ENCODE measurements at regions not wholly inside any gene's neighbourhood (a gene's known extent, or its start where the extent isn't known, plus 50 kb on each side); places are given as distances from the start of the nearest gene placed in this dataset.
A peak's percentile ranks its signal among the peaks of the same experiment; 100 is the strongest.

- DNase-seq (no peak), ATAC-seq (no peak)
- intact Hi-C loops (cut with micrococcal nuclease): no loop called here
These were observed 337.7 kb upstream of the AGTR1 start for GRCh38 chr3:148360051-148360450.

GRCh38 chr3:148366743-148367410, 330.8 kb upstream of the AGTR1 start:
- ATAC-seq (no peak), DNase-seq (no peak)
- intact Hi-C loops (cut with micrococcal nuclease): no loop called here

DNA sequence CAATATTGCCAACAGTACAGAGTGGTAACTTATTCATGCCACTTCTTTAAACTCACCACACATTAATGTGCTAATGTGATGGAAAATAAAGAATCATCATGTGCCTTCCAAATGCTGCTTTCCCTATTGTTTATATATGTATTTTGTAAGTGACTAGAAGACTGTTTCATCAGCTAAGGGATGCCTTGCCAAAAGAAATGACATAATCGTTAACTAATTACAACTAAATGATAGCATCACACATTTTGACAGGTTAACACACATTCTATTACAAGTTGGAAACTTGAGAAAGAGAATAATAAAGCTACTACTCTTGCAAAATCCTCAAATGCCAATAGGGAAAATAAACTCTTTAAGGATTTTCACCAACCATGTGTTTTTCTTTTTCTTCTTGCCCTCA, 329.9 kb upstream of the AGTR1 start:
- DNase-seq (no peak), ATAC-seq (no peak)
- intact Hi-C loops (cut with micrococcal nuclease): no loop called here

DNA sequence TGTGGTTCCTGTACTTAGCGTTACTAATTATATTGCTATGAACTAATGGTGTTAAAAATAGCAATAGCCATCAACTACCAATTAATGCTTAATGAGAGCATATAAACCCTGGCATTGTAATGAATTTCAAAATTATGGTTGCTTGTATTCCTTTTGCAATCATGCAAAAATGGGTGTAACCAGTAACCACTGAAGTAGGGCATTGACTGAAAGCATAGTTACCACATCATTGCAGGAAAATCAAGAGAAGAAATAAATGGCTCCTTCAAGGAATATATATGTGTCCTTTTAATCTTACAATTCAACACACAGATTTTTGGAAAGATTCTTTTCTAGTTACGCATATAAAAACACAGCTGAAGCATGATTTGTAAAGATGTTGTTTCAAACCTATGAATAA, 328.3 kb upstream of the AGTR1 start:
- no peak for ATAC-seq
- intact Hi-C loops (cut with micrococcal nuclease): no loop called here
- no peak for DNase-seq

GRCh38 chr3:148372206-148372875, 325.4 kb upstream of the AGTR1 start:
- ATAC-seq (no peak), DNase-seq (no peak)
- intact Hi-C loops (cut with micrococcal nuclease): no loop called here

- intact Hi-C loops (cut with micrococcal nuclease): no loop called here
- ATAC-seq (no peak), DNase-seq (no peak)
These were observed 323.7 kb upstream of the AGTR1 start for GRCh38 chr3:148373961-148374360.

DNA sequence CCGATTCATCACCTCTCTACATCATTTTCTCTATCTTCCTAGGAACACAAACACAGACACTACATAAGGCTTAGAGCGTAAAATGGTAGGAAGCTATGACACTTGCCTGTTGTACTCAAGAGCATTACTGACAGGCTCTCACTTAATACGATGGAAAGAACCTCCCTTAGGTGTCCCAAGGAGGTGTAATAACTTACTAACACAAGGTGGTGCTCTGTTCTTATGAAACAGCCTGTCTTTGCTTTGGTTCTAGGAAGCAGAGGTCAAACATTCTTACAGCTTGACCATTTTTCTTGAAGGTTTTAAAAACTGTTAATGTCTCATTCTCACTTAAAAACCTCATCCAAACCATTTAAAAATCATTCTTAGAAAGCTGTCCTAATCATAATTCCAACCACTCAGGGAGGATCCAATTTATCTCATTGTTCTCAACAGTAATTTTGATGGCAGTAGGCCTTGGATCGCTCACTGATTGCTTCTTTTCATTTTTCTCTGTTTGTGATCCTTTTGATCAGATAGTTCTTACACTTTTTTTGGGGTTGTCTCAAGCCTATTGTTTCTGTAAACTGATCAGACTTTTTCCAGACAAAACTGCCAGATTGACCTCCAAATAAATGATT, 317.8 kb upstream of the AGTR1 start:
- ATAC-seq: peak; percentile 52
- no peak for DNase-seq
- intact Hi-C loops (cut with micrococcal nuclease): loop anchor here (5.0 kb wide), 1 partner anchor 337 kb away; no protein-coding TSS in a partner anchor

DNA sequence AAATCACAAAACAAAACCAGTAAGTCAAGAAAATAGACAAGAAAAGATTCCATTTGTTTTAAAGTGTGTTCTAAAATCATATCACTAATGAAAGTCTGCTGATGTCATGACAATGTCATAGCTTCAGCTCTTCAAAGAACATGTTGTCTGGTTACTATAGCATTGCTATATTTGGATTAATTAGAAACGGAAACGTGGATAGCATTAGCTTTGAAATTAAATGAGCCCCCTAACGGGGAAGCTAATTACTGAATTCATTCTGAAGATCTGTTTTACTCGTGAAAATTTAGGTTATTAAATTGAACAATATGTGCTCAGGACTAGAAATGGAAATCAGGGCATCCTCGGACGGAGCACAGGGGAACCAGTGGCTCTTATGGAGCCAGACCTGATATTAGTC, 316.7 kb upstream of the AGTR1 start:
- DNase-seq: no peak
- ATAC-seq: no peak
- intact Hi-C loops (cut with micrococcal nuclease): loop anchor here (5.0 kb wide), 1 partner anchor 336 kb away; no protein-coding TSS in a partner anchor

DNA sequence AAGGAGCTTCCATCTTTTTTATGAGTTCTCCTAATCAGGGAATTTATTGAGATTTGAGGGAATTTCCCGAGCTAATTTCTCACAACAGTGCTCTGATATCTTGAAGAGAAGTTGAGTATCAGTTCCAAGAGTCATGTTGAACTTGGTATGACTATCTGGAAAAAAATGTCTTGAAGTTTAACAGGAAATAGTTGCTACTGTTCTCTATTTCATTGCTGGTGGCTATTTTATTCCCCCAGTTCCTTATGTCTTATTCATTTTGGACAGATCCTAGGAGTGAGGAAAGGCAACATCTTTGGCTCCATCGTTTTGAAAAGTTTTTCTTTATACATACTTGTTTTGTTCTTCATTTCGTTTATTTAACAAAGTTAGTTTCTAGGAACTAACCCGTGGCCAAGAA, 307.8 kb upstream of the AGTR1 start:
- no peak for DNase-seq
- no peak for ATAC-seq
- intact Hi-C loops (cut with micrococcal nuclease): no loop called here

DNA sequence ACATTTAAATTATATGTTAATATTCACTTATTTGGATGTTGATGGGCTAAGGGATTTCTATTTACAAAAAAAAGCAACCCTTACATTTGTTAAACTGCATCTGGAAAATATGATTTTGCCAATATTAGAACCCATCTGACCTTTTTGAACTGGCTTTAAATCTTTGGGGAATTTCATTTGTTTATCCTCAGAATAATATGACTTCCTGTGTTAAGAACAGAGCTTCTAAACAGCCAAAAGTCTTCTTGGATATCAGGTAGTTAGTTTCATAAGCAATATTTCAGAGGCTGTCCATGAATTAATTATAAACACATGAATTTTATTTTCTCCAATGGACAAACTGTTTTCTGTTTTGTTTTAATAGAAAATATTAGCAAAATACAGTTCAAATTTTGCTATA, 301.9 kb upstream of the AGTR1 start:
- no peak for DNase-seq
- intact Hi-C loops (cut with micrococcal nuclease): no loop called here
- ATAC-seq: no peak

- intact Hi-C loops (cut with micrococcal nuclease): no loop called here
- no peak for ATAC-seq
- no peak for DNase-seq
These were observed 296.9 kb upstream of the AGTR1 start for GRCh38 chr3:148400754-148401153.

GRCh38 chr3:148408667-148409066, 289.0 kb upstream of the AGTR1 start:
- intact Hi-C loops (cut with micrococcal nuclease): no loop called here
- DNase-seq (no peak), ATAC-seq (no peak)

DNA sequence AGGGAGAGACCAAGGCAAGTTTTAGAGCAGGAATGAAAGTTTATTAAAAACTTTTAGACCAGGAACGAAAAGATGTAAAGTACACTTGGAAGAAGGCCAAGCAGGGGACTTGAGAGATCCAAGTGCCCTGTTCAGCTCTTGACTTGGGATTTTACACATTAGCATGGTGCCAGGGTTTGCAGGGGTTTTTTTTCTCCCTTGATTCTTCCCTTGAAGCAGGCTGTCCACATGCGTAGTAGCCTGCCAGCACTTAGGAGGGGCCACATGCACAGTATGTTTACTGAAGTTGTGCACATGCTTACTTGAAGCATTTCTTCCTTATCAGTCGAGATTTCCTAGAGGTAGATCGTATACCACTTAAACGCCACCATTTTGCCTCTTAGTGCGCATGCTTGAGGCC, 277.5 kb upstream of the AGTR1 start:
- no peak for DNase-seq
- intact Hi-C loops (cut with micrococcal nuclease): no loop called here
- ATAC-seq: no peak

DNA sequence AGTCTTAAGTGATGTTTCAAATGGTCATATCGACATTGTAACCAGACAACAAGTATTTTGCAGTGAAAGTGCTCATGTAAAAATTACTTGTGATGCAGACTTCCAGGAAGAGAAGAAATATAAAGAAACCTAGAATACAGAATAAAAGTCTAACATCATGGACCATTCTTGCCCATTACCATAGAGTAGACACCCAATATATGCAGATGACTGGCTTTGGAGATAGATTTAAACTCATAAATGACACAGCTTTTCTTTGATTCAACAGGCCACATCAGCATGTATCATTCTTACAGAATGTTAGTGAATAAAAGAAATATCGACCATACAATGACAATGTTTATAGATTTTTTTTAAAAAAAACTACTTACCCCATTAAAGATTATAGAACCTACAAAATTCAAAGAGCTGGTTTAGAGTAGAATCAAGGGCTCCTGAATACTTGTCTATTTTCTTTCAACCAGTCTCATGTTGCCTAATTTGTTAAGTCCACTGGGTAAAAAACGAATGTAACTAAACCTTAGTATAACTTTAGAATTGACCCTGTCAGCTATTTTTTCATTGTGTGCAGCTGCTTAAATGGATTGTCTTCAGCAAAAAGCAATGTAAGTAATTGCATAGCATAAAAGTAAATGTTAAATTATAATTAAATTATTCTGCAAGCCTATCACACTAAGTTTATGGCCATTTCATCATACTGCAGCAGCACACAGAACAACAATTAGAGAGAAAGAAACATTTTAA, 268.7 kb upstream of the AGTR1 start:
- intact Hi-C loops (cut with micrococcal nuclease): no loop called here
- DNase-seq: no peak
- no peak for ATAC-seq

DNA sequence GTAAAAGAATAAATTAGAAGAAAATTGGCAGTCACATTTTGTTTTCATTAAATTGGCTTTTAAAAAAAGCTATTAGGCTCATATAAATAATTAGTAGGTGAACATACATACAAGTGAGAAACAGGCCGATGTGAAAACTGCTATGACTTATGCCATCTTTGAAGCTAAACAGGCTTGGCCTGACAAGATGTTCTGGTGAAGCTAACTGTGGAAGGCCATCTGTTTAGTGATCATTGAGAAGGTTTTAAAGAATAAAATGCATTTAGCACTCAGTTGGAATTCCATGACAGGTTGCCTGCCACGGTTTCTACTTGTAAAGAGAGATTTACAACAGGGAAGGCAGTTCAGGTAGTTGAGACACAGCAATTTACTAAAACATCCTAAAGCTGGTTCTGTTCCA, 264.0 kb upstream of the AGTR1 start:
- intact Hi-C loops (cut with micrococcal nuclease): no loop called here
- DNase-seq: no peak
- ATAC-seq: no peak

DNA sequence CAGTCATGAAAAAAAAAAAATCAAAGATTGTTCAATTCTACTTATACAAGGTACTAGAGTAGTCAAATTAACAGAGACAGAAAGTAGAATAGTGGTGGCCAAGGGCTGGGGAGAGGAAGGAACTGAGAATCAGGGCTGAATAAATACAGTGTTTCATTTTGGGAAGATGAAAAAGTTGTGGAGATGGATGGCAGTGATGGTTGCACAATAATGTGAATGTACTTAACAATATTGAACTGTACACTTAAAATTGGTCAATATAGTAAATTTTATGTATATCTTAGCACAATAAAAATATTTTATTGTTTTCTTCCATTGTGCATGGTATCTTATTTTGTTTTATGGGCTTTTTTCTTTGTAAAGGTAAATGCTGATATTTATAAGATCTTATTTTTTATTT, 262.2 kb upstream of the AGTR1 start:
- intact Hi-C loops (cut with micrococcal nuclease): no loop called here
- no peak for DNase-seq
- ATAC-seq: no peak

GRCh38 chr3:148439254-148439822, 258.4 kb upstream of the AGTR1 start:
- intact Hi-C loops (cut with micrococcal nuclease): no loop called here
- DNase-seq (no peak), ATAC-seq (no peak)

- ATAC-seq (no peak), DNase-seq (no peak)
These were observed 256.5 kb upstream of the AGTR1 start for GRCh38 chr3:148441191-148441590.

DNA sequence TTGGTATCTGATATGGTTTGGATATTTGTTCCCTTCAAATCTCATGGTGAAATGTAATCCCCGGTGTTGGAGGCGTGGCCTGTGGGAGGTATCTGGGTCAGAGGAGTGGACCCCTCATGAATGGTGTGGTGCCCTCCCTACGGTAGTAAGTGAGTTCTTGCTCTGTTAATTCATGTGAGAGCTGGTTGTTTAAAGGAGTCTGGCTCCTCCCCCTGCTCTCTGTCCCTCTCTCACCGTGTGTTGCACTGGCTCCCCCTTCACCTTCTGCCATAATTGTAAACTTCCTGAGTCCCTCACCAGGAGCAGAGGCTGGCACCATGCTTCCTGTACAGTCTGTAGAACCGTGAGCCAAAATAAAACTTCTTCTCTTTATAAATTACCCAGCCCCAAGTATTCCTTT, 246.9 kb upstream of the AGTR1 start:
- intact Hi-C loops (cut with micrococcal nuclease): no loop called here
- DNase-seq (no peak), ATAC-seq (no peak)

More at GRCh38 chr3:148441191-148441590, 256.5 kb upstream of the AGTR1 start:
- intact Hi-C loops (cut with micrococcal nuclease): no loop called here

DNA sequence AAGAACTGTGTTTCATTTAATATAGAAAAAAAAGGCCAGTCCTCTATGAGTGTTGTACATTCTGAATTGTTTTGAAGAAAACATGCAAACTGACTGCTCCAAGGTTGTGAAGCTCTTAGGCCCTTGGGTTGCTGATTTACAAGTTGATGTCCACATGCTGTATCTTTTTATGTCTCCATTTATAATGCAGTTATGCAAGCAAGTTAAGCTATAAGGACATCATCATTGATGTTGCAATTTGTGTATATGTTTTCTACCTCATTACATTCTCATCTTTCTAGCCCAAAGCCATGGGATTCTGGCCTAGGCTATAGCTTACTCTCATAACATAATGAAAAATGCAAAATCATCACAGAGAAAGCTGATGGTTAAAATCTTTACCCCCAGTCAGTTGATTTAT, 245.7 kb upstream of the AGTR1 start:
- ATAC-seq: no peak
- intact Hi-C loops (cut with micrococcal nuclease): no loop called here
- DNase-seq: no peak
